ENCODE measurements at regions not wholly inside any gene's neighbourhood (a gene's known extent, or its start where the extent isn't known, plus 50 kb on each side); places are given as distances from the start of the nearest gene placed in this dataset.

- TF ChIP-seq CTCF (IDR thresholded peaks at IDR 0.05) = no peak
- no peak for TF ChIP-seq POLR2A (IDR thresholded peaks at IDR 0.05)
- no peak for TF ChIP-seq POLR2AphosphoS5 (IDR thresholded peaks at IDR 0.05)
- no peak for TF ChIP-seq EP300 (IDR thresholded peaks at IDR 0.05; ENCODE audit: low read depth)
These were observed 481.4 kb upstream of the EEF2KMT start for GRCh38 chr16:5578980-5579379.

Measured in transverse colon (tissue), 4 donors.